ENCODE measurements at regions not wholly inside any gene's neighbourhood (a gene's known extent, or its start where the extent isn't known, plus 50 kb on each side); places are given as distances from the start of the nearest gene placed in this dataset.

GRCh38 chr6:71044753-71045152 is 87.9 kb upstream of the B3GAT2 start:
- FAIRE-seq (no peak), DNase-seq (ENCODE audit: low read depth in 1 of 2, low spot score in 2 of 2) (no peak)
- Histone ChIP-seq H4K5ac (ENCODE audit: insufficient read length, low read depth, low read length) (no peak overlapping the region), H3K79me1 (ENCODE audit: low read depth, low read length) (no peaks in the 10 kb centered on the region), H2BK12ac (ENCODE audit: low read depth, low read length) (no peak overlapping the region), H2BK120ac (replicated peaks; ENCODE audit: low read depth, low read length) (no peak overlapping the region), H3K4me1 (replicated peaks in 1 of 4; ENCODE audit: control insufficient read depth in 3 of 4, insufficient read depth in 4 of 4, low read length in 3 of 4) (no peaks in the 10 kb centered on the region; a peak in 1 of 7 replicates), H2BK5ac (ENCODE audit: low read depth, low read length) (no peak overlapping the region), H3K36me3 (ENCODE audit: control insufficient read depth in 2 of 4, insufficient read depth in 4 of 4, low read length in 3 of 4) (no peaks in the 10 kb centered on the region), H3K9ac (replicated peaks in 1 of 4; ENCODE audit: extremely low read depth in 1 of 4, low read depth in 3 of 4, low read length in 3 of 4) (no peak overlapping the region), H2AFZ (ENCODE audit: low read length) (no peak overlapping the region), H2BK15ac (ENCODE audit: low read length) (no peak overlapping the region), H3K4me2 (ENCODE audit: insufficient read depth in 1 of 2, low read depth in 2 of 2, low read length in 2 of 2) (no peak overlapping the region), H3K79me2 (ENCODE audit: control insufficient read depth in 1 of 2, insufficient read depth in 2 of 2, low read length in 2 of 2) (no peaks in the 10 kb centered on the region), H3K23ac (ENCODE audit: insufficient read length) (no peak overlapping the region), H3K18ac (ENCODE audit: extremely low read depth, low read length) (no peak overlapping the region), H2AK5ac (ENCODE audit: low read depth, low read length) (no peak overlapping the region), H3K14ac (ENCODE audit: insufficient read length) (no peak overlapping the region), H3K27ac (ENCODE audit: low read depth, low read length) (no peak overlapping the region), H3K23me2 (ENCODE audit: low read depth, low read length) (no peaks in the 10 kb centered on the region; the same call in 1 of the 2 replicates), H3K9me3 (ENCODE audit: insufficient read depth in 2 of 2, low read depth in 1 of 2, low read length in 1 of 2) (no peaks in the 10 kb centered on the region), H3K27me3 (replicated peaks in 1 of 4; ENCODE audit: control insufficient read depth in 3 of 4, extremely low read depth in 1 of 4, insufficient read depth in 3 of 4, low read length in 3 of 4) (no peaks in the 10 kb centered on the region), H4K8ac (ENCODE audit: extremely low read depth, insufficient read depth, low read length) (no peak overlapping the region), H3K4me3 (ENCODE audit: extremely low read depth in 1 of 4, insufficient read depth in 2 of 4, low read depth in 3 of 4, low read length in 4 of 4) (no peak overlapping the region), H3K4ac (replicated peaks; ENCODE audit: insufficient read length, low read depth, low read length) (no peak overlapping the region), H4K91ac (replicated peaks; ENCODE audit: insufficient read length, low read length) (no peak overlapping the region), H2BK20ac (ENCODE audit: low read length) (no peak overlapping the region), H4K20me1 (replicated peaks in 1 of 2; ENCODE audit: control insufficient read depth in 1 of 2, insufficient read depth in 2 of 2, low read length in 2 of 2) (no peaks in the 10 kb centered on the region), H3K56ac (replicated peaks; ENCODE audit: insufficient read length, low read depth, low read length) (no peak overlapping the region)
- 100% methylated on average over 1 of the region's 1 CpG; no CpG with 5 or more reads in 1 of the 2 experiments for WGBS, 2 experiments (ENCODE audit: extremely low coverage in 1 of 2, insufficient coverage in 1 of 2, insufficient read length in 1 of 2, insufficient replicate concordance in 2 of 2, low coverage in 1 of 2, low lambda C conversion rate in 2 of 2, missing lambda C conversion rate in 1 of 2)
- POLR2A ChIA-PET (ENCODE audit: partially characterized antibody), result no interaction called here
- CTCF ChIA-PET (ENCODE audit: partially characterized antibody), result interaction anchor here (0.6 to 3.2 kb wide), 4 partner anchors 34 to 1201 kb away, joined by 3 to 15 read pairs (median 4); no protein-coding TSS in a partner anchor
- TF ChIP-seq USF2 (IDR thresholded peaks at IDR 0.05; ENCODE audit: low read length), result no peak
